CD4-positive, alpha-beta T cell treated with Interleukin-17A for 4 hours (primary cell): ENCODE measurements at regions not wholly inside any gene's neighbourhood (a gene's known extent, or its start where the extent isn't known, plus 50 kb on each side); places are given as distances from the start of the nearest gene placed in this dataset.
A peak's percentile ranks its signal among the peaks of the same experiment; 100 is the strongest.
"Not testable (repeated sequence)": the region's sequence is repeated elsewhere in the genome, so short reads cannot be mapped to it uniquely, and the experiment has no call there.

ENCODE experiments used
- DNase-seq: peaks from one replicate; pipeline ENCODE4 v3.0.0-alpha.2; 2020; ENCODE audit warnings: mixed read lengths

DNA sequence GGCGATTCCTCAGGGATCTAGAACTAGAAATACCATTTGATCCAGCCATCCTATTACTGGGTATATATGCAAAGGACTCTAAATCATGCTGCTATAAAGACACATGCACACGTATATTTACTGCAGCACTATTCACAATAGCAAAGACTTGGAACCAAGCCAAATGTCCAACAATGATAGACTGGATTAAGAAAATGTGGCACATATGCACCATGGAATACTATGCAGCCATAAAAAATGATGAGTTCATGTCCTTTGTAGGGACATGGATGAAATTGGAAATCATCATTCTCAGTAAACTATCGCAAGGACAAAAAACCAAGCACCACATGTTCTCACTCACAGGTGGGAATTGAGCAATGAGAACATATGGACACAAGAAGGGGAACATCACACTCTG, 93.1 kb upstream of the NT5E start:
- not testable (repeated sequence) for DNase-seq

DNA sequence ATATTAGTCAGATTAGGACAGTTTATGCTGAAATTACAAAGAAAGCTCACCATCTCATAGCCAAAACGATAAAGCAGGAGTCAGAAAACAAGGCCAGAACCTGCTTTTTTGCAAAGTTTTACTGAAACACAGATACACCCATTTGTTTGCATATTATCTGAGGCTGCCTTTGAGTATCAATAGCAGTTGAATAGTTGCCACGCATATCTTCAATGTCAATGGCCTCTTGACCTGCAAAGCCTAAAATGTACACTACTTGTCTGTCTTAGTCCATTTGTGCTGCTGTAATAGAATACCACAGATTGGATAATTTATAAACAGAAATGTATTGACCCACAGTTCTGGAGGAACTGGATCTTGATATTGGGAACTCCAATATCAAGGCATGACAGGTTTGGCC, 94.1 kb upstream of the NT5E start:
- DNase-seq = no peak

DNA sequence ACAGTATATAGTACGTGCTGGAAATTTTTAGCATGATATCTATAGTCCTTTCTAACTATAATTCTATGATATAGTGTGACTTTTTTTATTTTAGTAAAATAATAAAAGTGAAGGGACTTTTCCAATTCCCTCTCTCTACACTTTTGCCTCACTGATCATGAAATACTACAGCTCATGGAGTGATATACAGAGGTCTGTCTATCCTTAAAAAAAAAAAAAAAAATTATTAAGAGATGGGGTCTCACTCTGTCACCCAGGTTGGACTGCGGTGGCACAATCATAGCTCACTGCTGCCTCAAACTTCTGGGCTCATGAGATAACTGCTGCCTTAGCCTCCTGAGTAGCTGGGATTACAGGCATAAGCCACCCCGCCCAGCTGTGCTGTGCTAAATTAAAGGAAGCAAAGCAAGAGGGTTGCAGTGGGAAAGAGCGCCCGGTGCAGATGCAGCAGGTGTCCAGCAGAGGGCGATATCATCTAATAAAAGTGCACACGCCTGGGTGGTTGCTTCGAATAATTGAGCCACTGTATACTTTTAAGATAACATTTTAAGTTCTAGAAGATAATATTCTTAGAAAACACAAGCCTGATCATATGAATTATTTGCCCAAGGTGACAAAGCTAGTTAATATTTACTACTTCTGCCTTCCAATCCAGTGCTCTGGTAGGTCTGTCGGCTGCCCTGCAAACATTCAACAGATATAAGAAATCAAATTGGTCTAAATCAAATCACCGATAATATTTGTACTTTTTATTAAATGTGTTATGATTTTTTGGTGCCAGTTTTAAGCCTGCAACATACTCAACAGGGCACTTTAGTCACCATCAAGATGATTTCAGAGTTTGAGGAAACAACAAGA, 94.9 kb upstream of the NT5E start:
- DNase-seq = peak; percentile 60

DNA sequence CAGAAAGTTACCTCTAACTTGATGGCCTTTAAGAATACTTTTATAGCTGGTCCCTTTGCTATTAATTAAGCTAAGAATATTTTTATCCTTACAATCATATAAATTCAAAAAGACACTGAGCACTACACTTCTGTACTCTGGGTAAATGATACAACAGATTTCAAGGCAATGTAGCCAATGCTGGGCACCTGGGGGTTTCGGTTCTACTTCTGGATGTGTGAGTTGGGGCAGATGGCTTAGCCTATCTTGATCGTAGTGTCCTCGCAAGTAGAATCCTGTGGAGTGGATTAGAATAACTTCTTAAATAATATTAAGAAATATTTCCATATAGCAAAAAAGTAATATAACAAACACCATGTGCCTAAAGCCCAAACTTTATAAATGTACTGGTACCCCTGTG, 96.9 kb upstream of the NT5E start:
- DNase-seq = no peak

DNA sequence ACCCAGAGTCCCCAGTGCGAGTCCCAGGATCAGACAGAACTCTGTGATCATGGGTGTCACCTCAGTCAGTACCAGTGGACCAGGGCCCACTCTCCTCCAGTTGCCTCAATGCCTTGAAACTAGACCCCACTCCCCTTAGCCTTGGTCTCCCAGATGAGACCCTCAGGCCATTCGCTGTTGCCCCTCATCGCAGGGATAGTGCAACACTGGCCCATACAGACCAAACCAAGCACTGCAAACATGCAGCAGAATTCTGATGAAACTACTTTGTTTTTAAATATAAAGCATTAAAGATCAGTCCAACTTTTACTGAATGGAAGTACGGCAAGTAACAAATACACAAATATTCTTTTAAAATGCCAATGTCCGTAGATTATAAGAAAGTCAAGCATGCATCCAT, 101.2 kb upstream of the NT5E start:
- no peak for DNase-seq

DNA sequence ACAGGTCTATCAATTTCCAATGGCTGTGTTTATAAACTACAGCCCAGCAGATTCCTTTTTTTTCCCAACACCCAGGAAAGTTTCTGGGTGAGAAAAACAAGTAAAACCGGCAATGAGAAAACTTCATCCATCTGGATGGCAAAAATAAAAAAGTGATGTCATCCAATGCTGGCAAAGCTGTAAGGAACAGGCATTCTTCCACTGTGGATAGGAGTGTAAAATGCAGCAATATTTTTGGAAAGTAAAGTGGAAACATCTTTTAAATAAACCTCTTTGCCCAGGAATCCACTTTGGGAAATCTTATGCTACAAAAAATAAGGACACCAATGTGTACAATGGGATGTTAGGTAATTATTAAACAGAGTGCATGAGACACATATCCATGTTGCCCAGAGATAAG, 102.1 kb upstream of the NT5E start:
- DNase-seq = no peak

DNA sequence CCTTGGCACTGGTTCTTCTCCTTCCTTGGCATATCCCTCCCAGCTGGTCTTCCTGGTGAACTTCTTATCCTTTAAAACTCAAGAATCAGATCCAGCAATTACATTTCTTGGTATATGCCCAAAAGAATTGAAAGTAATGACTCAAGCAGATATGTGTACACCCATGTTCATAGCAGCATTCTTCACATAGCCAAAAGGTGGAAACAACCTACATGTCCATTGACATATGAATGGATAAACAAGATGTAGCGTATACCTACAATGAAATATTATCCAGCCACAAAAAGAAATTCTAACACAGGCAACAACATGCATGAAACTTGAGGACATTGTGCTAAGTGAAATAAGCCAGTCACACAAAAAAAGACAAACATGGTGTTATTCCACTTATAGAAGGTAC, 103.7 kb upstream of the NT5E start:
- no peak for DNase-seq

DNA sequence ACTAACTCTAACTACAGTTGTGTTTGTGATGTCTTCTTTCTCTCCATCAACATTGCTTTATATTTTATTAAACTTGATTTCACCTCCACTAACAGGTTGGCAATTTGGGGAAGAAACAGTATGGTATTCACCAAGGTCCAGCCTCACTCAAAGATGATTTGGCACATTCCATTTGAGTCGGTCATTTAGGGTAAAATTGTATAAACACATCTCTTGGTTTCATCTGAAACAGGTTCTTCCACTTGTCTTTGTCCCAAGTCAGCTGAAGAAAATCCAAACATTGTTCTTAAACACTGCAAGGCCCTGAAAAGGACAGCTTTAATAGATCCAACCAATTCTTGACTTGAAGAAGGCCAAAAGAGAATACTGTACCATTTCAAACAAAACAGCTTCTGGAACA, 104.9 kb upstream of the NT5E start:
- DNase-seq = no peak

DNA sequence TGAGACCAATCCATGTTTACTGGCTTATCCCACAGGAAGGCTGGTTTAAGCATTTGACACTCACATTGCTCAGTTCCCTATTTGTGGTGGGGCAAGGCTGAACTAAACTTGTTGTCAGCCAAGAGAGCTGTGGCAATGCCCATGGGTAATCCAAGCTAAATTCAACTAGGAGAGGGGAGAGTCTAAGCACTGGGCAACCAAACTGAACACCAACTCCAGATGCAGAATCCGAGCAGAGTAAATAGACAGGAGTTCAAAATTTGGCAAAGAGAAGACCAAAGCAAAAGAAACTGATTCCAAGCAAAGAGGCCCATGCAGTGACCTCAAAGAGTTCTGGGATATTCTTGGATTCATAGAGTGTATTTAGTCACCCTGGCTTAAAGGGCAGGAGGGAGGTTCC, 106.5 kb upstream of the NT5E start:
- no peak for DNase-seq

DNA sequence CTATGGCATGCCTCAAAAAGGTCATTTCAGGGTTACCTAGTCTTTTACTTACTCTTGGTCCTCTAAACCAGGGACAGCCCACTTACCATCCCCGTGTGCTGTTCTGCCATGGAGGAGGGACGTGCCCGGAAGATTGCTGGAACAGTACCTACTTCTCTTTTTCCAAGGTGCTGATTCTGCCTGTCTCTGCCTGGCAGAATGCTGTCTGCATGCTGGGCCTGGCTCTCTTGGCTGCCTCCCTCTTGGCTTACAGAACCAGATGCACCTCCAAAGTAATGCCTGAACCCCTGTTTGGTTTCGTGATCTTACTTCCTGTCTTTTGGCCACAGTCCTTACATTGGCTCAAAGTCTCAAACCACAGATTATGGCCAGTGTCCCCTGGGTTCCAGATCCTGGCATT, 120.7 kb upstream of the NT5E start:
- no peak for DNase-seq

DNA sequence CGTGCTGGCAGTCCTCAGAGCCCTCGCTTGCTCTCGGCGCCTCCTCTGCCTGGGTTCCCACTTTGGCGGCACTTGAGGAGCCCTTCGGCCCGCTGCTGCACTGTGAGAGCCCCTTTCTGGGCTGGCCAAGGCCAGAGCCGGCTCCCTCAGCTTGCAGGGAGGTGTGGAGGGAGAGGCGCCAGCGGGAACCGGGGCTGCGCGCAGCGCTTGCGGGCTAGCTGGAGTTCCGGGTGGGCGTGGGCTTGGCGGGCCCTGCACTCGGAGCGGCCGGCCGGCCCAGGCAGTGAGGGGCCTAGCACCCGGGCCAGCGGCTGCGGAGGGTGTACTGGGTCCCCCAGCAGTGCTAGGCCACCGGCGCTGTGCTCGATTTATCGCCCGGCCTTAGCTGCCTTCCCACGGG, 124.1 kb upstream of the NT5E start:
- DNase-seq = not testable (repeated sequence)

DNA sequence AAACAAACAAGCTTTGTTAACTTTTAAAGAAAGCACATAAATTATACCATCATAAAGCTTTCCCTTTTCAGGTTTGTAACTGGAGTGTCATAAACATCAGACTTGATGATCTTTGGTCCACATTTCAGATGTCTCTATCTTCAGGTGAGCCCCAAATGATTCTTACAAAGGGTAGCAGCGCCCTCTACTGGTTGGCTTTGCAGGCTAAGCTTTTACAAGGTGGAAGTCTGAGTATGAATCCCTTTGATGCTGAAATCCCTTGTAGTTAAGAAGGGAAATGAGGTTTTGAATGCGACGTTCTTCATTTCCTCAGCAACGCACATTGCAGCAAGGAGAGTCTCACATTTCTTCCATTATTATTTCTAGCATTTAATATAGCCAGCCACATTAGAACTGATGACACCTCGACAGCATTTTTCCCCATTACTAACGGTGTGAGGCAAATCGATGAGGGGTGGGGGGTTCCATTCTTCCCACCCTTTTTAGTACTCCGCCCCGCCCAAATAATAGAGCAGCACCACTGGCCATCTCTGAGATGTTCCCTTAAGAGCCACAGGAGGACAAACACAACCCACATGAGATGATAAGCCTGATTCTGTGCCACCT, 126.3 kb upstream of the NT5E start:
- DNase-seq = peak; percentile 64

DNA sequence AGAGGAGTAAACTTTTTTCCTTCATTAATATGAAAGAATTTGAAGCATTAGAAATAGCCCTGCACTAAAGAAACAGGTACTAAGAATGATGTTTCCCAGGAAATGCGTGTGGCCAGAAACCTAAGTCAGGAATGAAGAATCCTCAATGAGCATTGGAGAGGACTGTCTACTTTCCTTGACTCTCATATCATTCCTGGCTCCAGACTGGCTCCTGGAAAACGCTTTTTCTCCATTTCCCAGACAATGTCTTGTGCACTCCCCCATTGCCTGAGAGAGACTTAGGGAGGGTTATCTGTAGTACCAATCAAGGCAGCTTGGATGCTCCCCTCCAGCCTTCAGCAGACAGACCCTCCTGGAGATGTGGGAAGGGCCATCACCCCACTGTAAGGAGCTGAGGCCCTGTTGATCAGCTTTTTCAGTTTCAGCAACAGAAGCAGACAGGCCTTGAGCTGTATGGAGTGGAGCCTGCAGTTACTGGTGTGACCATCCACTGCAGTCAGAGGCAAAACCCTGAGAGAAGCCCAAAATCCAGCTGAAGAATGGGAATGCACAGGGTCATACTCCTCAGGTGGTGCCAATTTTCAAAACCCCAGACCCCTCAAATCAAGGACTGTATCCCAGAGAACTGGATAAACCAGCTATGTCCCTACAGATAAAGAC, 127.3 kb upstream of the NT5E start:
- DNase-seq = no peak

DNA sequence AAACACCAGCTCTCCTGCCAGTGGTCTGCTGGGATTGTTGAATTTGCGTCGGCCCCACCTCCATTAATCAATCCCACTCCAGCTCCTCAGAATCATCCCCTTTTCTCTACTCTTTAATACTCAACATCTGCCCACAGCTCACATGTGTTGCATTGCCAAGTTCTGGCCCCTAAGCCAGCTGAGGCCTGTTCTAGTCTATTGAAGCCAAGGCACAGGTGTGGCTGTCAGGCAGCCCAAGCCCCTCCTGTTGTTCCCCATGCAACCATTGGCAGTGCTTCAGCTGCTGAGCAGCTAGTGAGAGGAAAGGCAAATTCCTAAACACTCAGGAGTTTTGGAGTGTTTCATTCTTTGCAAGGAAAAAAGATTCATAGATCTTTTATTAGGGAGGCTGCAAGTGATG, 128.0 kb upstream of the NT5E start:
- DNase-seq = no peak

DNA sequence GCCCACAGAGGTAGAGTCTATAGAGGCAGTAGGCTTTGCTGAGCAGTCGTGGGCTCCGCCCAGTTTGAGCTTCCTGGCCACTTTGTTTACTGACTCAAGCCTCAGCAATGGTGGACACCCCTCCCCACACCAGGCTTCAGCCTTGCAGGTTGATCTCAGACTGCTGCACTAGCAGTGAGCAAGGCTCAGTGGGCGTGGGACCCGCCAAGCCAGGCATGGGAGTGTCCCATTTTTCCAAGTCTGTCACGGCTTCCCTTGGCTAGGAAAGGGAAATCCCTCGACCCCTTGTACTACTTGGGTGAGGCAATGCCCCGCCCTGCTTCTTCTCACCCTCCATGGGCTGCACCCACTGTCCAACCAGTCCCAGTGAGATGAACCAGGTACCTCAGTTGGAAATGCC, 135.3 kb upstream of the NT5E start:
- no peak for DNase-seq

DNA sequence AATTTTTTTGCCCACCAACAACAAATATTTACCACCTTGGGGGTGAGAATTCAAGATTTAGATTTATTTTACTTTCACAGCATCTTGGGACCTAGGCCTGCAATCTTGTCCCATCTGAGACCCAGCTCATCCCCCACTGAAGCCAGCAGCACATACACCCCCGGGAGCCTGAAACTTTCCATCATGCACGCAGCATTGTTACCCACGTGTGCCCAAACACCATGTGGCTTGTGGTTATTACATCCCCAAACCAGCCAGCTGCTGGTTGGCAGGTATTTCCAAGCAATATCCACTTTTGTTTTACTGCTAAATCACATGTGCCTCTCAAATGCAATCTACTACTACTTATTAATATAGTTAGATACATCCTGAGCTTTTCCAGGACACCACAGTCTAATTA, 149.3 kb upstream of the NT5E start:
- no peak for DNase-seq

DNA sequence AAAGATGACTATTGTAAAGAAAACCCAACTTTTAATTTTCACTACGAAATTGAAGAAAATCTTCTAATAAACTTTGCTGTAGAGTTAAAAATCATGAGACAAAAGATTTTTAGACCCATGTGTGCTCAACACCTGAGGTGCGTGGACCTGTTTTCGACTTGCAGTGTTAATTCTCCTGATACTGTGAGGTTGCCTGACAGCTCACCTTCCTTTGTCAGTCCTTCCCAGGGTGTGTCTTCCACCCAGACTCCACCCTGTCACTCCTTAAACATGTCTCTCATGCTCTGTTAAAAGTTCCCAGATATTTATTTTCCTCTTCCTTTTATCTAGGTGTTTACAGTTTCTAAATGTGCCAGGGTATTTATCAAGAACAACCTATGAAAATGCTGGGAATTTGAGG, 151.3 kb upstream of the NT5E start:
- no peak for DNase-seq

DNA sequence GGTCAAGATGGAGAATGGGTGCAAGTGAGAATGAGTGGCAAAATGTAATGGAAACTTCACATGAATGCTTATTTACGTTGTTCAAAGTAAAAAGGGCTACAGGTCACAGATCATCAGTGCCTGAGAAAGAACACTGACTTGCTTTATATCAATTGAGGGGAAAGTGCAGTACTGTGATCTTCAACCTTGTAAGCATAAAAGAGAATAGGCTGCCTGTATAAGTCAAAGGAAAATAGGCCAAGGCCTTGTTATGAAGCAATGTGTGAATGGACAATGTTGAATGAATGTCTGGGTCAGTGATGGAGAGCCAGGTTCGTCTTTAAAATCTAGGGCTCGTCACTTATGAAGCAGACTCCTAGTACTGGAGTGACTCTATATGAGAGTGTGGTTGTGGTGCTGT, 158.6 kb upstream of the NT5E start:
- no peak for DNase-seq

DNA sequence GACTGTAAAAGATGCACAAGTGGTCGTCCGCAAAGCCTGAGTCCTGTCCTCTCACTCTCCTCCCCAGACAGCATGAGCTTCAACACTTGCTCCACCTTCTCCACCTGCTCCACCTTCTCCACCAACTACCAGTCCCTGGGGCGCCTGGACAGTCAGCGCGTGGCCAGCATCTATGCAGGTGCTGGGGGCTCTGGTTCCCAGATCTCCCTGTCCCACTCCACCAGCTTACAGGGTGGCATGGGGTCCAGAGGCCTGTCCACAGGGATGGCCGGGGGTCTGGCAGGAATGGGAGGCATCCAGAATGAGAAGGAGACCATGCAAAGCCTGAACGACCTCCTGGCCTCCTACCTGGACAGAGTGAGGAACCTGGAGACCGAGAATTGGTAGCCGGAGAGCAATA, 162.2 kb upstream of the NT5E start:
- DNase-seq = no peak

DNA sequence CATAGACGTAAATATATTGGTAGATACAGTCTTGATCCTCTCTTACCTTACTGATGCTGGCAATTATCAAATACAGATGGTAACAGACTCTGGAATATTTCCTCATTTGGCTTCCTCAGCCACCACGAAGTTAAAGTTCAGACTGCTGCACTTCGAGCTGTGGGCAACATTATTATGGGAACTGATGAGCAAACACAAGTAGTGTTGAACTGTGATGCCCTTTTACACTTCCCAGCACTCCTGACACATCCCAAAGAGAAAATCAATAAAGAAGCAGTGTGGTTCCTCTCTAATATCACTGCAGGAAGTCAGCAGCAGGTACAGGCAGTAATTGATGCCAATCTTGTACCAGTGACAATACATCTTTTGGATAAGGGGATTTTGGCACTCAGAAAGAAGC, 162.7 kb upstream of the NT5E start:
- DNase-seq = no peak

DNA sequence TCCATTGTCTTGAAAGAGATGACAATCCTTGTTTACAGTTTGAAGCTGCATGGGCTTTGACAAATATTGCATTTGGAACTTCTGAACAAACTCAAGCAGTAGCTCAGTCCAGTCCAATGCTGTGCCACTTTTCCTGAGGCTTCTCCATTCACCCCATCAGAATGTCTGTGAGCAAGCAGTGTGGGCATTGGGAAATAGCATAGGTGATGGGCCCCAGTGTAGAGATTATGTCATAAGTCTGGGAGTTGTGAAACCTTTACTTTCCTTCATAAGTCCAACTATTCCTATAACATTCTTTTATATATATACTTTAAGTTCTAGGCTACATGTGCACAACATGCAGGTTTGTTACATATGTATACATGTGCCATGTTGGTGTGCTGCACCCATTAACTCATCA, 163.4 kb upstream of the NT5E start:
- DNase-seq = not testable (repeated sequence)

DNA sequence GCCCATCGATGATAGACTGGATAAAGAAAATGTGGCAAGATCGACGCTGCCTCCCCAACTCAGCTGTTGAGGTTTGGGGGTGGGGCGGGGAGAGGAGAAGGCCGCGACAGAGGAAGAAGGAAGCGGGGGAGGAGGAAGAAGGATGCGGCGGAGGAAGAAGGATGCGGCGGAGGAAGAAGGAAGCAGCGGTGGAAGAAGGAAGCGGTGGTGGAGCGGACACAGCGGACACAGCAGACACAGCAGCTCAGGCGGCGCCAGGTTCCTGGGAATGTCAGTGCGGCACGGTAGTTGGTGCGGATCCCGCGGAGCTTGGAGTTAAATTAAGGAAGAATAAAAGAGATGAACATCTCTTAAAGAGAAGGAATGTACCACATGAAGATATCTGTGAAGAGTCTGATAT, 163.9 kb upstream of the NT5E start:
- no peak for DNase-seq

DNA sequence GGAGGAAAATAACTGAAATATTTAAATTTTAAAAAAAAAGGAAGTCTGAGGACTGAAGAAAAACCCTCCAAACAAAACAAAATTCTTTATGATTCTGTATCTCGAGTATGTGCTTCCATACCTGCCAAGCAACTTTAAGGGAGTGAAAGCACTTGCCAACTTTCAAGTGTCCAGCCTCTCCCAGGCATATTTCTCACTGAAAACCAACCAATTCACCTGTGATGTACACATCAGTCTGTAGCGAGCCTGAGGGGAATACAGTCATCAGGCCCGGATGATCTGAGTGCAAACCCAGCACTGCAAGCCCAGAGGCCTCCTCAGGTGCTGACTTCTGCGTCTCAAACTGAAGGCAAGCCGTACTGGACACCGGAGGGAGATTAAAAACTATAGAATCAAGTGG, 164.8 kb upstream of the NT5E start:
- no peak for DNase-seq

DNA sequence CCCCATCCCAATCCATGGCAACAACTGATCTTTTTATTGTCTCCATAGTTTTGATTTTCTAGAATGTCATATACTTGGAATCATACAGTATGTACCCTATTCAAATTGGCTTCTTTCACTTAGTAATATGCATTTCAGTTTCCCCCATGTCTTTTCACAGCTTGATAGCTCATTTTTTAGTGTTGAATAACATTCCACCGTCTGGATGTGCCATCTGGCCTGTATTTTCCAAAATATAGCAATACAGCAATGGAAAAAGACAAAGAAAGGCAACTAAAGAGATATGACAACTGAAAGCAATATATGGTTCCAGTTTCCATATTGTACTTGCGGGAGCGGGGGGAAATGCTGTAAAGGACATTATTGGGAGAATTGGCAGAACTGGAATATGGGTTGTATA, 166.4 kb upstream of the NT5E start:
- DNase-seq = no peak
